ENCODE measurements at regions not wholly inside any gene's neighbourhood (a gene's known extent, or its start where the extent isn't known, plus 50 kb on each side); places are given as distances from the start of the nearest gene placed in this dataset.
"Not testable (repeated sequence)": the region's sequence is repeated elsewhere in the genome, so short reads cannot be mapped to it uniquely, and the experiment has no call there.

DNA sequence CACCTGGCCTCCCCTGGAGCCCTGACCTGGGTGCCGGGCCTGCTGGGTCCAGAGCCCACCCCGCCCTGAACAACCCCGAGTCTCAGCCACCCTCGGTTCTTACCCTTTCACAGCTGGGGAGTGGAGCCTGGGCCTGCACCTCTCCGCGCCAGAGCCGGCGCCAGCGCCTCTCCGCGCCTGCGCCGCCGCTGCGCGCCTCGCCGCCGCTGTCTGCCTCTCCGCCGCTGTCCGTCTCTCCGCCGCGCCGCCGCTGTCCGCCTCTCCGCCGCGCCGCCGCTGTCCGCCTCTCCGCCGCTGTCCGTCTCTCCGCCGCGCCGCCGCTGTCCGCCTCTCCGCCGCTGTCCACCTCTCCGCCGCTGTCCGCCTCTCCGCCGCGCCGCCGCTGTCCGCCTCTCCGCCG, 326.9 kb upstream of the PLGLB1 start:
- not testable (repeated sequence) for DNase-seq (ENCODE audit: low read depth, low spot score)

- not testable (repeated sequence) for DNase-seq (ENCODE audit: low read depth, low spot score)
These were observed 327.4 kb upstream of the PLGLB1 start for GRCh38 chr2:87349006-87349405.

DNA sequence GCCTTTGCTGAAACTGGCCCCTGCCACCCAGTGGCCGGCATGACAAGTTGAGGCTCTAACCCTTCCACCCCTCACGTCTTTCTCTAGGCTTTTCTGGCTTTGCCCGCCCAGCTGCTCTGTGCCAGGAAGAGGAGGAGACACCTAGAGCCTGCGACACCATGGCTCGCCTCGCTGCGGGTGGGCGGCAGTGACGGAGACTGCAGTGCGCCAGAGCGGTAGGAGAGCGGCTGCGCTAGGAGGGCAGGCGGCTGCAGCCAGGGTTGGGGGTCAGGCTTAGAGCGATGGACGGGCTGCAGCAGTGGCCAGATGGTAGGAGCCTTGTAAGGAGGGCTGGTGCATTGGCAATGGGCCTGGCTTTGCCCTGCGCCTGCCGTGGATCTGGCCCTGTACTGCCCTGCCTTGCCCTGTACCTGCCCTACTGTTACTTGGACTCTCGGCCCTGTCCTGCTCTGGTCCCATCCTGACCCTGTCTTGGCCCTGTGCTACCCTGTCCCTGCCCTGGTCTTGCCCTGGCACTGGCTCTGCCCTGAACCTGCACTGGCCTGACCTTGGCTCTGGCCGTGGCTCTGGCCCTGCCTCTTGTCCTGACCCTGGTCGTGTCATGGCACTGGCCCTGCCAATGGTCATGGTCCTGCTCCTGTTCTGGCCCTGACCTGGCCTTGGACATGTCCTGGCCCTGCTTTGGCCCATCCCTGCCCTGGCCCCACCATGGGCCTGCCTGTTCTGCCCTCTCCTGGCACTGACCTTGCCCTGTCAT, 330.7 kb upstream of the PLGLB1 start:
- not testable (repeated sequence) for DNase-seq (ENCODE audit: low read depth, low spot score)

- not testable (repeated sequence) for DNase-seq (ENCODE audit: low read depth, low spot score)
These were observed 331.8 kb upstream of the PLGLB1 start for GRCh38 chr2:87353408-87353807.

GRCh38 chr2:87354102-87354501, 332.5 kb upstream of the PLGLB1 start:
- DNase-seq (ENCODE audit: low read depth, low spot score) = not testable (repeated sequence)

DNA sequence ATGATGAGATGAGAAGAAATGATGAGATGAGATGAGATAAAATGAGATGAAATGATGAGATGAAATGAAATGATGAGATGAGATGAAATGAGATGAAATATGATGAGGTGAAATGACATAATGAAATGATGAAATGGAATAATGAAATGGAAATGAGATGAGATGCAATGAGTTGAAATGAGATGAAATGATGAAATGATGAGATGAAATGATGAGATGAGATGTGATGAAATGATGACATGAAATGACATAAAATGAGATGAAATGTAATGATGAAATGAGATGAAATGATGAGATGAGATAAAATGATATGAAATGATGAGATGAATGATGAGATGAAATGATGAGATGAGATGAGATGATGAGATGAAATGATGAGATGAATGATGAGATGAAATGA, 338.6 kb upstream of the PLGLB1 start:
- not testable (repeated sequence) for DNase-seq (ENCODE audit: low read depth, low spot score)

DNA sequence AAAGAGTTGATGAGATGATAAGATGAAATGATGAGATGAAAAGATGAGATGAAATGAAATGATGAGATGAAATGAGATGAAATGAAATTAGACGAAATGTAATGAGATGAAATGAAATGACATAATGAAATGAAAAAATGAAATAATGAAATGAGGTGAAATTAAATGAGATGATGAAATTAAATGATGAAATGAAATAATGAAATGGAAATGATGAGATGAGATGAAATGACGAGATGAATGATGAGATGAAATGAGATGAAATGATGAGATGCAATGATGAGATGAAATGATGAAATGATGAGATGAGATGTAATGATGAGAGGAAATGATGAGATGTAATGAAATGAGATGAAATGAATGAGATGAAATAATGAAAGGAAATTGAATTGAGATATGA, 339.3 kb upstream of the PLGLB1 start:
- not testable (repeated sequence) for DNase-seq (ENCODE audit: low read depth, low spot score)

- DNase-seq (ENCODE audit: low read depth, low spot score) = not testable (repeated sequence)
These were observed 340.2 kb upstream of the PLGLB1 start for GRCh38 chr2:87361805-87362204.

GRCh38 chr2:87364379-87364778, 342.7 kb upstream of the PLGLB1 start:
- not testable (repeated sequence) for DNase-seq (ENCODE audit: low read depth, low spot score)

GRCh38 chr2:87365038-87365437, 343.4 kb upstream of the PLGLB1 start:
- not testable (repeated sequence) for DNase-seq (ENCODE audit: low read depth, low spot score)

GRCh38 chr2:87386063-87386560, 361.8 kb upstream of the PLGLB2 start:
- not testable (repeated sequence) for DNase-seq (ENCODE audit: low read depth, low spot score)

DNA sequence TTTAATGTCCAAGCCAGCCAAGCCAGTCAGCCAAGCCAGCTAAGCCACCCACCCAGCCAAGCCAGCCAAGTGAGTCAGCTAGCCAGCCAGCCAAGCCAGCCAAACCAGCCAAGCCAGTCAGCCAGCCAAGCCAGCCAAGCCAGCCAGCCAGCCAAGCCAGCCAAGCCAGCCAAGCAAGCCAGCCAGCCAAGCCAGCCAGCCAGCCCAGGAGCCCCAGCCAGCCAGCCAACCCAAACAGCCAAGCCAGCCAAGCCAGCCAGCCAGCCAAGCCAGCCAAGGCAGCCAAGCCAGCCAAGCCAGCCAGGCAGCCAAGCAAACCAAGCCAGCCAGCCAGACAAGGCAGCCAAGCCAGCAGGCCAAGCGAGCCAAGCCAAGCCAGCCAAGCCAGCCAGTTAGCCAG, 352.1 kb upstream of the PLGLB2 start:
- DNase-seq (ENCODE audit: low read depth, low spot score) = not testable (repeated sequence)

- DNase-seq (ENCODE audit: low read depth, low spot score) = not testable (repeated sequence)
These were observed 351.2 kb upstream of the PLGLB2 start for GRCh38 chr2:87396551-87397265.

- not testable (repeated sequence) for DNase-seq (ENCODE audit: low read depth, low spot score)
These were observed 350.4 kb upstream of the PLGLB2 start for GRCh38 chr2:87397276-87398065.

DNA sequence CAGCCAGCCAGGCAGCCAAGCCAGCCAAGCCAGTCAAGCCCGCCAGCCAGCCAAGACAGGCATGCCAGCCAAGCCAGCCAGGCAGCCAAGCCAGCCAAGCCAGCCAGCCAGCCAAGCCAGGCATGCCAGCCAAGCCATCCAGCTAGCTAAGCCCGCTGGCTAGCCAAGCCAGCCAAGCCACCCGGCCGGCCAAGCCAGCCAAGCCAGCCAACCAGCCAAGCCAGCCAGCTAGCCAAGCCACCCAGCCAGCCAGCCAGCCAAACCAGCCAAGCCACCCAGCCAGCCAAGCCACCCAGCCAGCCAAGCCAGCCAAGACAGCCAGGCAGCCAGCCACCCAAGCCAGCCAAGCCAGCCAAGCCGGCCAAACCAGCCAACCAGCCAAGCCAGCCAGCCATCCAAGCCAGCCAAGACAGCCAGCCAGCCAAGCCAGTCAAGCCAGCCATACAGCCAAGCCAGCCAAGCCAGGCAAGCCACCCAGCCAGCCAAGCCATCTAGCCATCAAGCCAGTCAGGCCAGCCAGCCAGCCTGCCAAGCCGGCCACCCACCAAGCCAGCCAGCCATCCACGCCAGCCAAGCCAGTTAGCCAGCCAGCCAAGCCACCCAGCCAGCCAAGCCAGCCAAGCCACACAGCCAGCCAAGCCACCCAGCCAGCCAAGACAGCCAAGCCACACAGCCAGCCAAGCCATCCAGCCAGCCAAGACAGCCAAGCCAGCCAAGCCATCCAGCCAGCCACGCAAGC, 349.2 kb upstream of the PLGLB2 start:
- not testable (repeated sequence) for DNase-seq (ENCODE audit: low read depth, low spot score)

- DNase-seq (ENCODE audit: low read depth, low spot score) = no peak
These were observed 346.1 kb upstream of the PLGLB2 start for GRCh38 chr2:87401726-87402345.

DNA sequence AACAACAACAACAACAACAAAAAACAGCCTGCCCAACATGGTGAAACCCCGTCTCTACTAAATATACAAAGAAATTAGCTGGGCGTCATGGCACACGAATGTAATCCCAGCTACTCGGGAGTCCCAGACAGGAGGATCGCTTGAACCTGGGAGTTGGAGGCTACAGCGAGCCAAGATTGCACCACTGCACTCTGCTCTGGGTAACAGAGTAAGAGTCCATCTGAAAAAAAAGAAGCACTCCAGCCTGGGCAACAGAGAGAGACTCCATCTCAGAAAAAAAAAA, 344.1 kb upstream of the PLGLB2 start:
- no peak for DNase-seq (ENCODE audit: low read depth, low spot score)

DNA sequence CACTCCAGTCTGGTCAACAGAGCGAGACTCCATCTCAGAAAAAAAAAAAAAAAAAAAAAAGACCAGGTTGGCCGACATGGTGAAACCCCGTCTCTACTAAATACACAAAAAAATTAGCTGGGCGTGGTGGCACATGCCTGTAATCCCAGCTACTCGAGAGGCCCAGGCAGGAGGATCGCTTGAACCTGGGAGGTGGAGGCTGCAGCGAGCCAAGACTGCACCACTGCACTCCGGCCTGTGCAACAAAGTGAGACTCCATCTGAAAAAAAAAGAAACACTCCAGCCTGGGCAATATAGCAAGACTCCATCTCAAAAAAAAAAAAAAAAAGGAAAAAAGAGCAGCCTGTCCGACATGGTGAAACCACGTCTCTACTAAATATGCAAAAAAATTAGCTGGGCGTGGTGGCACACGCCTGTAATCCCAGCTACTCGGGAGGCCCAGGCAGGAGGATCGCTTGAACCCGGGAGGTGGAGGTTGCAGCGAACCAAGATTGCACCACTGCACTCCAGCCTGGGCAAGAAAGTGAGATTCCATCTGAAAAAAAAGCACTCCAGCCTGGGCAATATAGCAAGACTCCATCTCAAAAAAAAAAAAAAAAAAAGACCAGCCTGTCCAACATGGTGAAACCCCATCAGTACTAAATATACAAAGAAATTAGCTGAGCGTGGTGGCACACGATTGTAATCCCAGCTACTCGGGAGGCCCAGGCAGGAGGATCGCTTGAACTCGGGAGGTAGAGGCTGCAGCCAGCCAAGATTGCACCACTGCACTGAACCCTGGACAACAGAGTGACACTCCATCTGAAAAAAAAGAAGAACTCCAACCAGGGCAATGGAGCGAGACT, 343.3 kb upstream of the PLGLB2 start:
- DNase-seq (ENCODE audit: low read depth, low spot score) = not testable (repeated sequence)

GRCh38 chr2:87405531-87406216, 342.2 kb upstream of the PLGLB2 start:
- not testable (repeated sequence) for DNase-seq (ENCODE audit: low read depth, low spot score)
